K562 (cell line): ENCODE measurements at regions not wholly inside any gene's neighbourhood (a gene's known extent, or its start where the extent isn't known, plus 50 kb on each side); places are given as distances from the start of the nearest gene placed in this dataset.

ENCODE experiments used
- NCOA1 ChIP-seq: fragments of 450-650 bp; IDR thresholded peaks from 2 replicates; pipeline ENCODE4 v1.6.1; 2016; ENCODE audit warnings: low read depth
- ZNF408 ChIP-seq: fragments of 250-450 bp; sonication (Bioruptor Pico); IDR thresholded peaks from 2 replicates; pipeline ENCODE4 v1.4.0; 2020; ENCODE audit warnings: low read depth, mild to moderate bottlenecking, moderate library complexity
- ZNF431 ChIP-seq: sonication (generic); formaldehyde crosslinking; IDR thresholded peaks from 2 replicates; pipeline ENCODE4 v1.8.0; 2022; ENCODE audit warnings: mild to moderate bottlenecking, missing genetic modification reagents
- ZNF609 ChIP-seq: sonication (generic); formaldehyde crosslinking; IDR thresholded peaks from 2 replicates; pipeline ENCODE4 v1.8.1; 2023; ENCODE audit warnings: missing genetic modification reagents, mild to moderate bottlenecking, borderline replicate concordance
- TF ChIP-seq, protein P1 (sequence below): IDR thresholded peaks from 2 replicates; pipeline ENCODE4 v1.6.1; 2014; ENCODE audit warnings: antibody characterized with exemption
- TF ChIP-seq, protein P2 (sequence below), 2 experiments: fragments of 450-650 bp in 1 of 2; sonication (generic) in 1 of 2; formaldehyde crosslinking; conservative IDR thresholded peaks; 2 replicates each; pipeline versions ENCODE4 v1.4.0 to v1.8.1; 2020 to 2022; ENCODE audit warnings: mild to moderate bottlenecking in 1 of 2, missing genetic modification reagents in 1 of 2

GRCh38 chr9:107982001-107982400 lies 492.4 kb upstream of the KLF4 start (continued):
- TF ChIP-seq, protein P1, sequence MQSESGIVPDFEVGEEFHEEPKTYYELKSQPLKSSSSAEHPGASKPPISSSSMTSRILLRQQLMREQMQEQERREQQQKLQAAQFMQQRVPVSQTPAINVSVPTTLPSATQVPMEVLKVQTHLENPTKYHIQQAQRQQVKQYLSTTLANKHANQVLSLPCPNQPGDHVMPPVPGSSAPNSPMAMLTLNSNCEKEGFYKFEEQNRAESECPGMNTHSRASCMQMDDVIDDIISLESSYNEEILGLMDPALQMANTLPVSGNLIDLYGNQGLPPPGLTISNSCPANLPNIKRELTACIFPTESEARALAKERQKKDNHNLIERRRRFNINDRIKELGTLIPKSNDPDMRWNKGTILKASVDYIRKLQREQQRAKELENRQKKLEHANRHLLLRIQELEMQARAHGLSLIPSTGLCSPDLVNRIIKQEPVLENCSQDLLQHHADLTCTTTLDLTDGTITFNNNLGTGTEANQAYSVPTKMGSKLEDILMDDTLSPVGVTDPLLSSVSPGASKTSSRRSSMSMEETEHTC: no peak
- TF ChIP-seq, protein P2, sequence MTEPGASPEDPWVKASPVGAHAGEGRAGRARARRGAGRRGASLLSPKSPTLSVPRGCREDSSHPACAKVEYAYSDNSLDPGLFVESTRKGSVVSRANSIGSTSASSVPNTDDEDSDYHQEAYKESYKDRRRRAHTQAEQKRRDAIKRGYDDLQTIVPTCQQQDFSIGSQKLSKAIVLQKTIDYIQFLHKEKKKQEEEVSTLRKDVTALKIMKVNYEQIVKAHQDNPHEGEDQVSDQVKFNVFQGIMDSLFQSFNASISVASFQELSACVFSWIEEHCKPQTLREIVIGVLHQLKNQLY (CRISPR knock-in tag; conservative IDR thresholded peaks at IDR 0.05): no peak
- TF ChIP-seq ZNF408 (CRISPR knock-in tag) (no peak), ZNF431 (CRISPR knock-in tag) (no peak), NCOA1 (no peak), ZNF609 (no peak)
